Endothelial cell of hepatic sinusoid (primary cell): ENCODE measurements at regions not wholly inside any gene's neighbourhood (a gene's known extent, or its start where the extent isn't known, plus 50 kb on each side); places are given as distances from the start of the nearest gene placed in this dataset.
"Not testable (repeated sequence)": the region's sequence is repeated elsewhere in the genome, so short reads cannot be mapped to it uniquely, and the experiment has no call there.

ENCODE experiments used
- in situ Hi-C: cut with HindIII; loops from 2 replicates; pipeline ENCODE4 v1.10.0; 2017; ENCODE audit warnings: low sequenced_read_pairs

- in situ Hi-C loops = no loop called here
Observed at GRCh38 chr20:40634891-40635290, 54.1 kb downstream of the MAFB start.

GRCh38 chr20:40633123-40633850, 55.7 kb downstream of the MAFB start:
- in situ Hi-C loops = no loop called here

DNA sequence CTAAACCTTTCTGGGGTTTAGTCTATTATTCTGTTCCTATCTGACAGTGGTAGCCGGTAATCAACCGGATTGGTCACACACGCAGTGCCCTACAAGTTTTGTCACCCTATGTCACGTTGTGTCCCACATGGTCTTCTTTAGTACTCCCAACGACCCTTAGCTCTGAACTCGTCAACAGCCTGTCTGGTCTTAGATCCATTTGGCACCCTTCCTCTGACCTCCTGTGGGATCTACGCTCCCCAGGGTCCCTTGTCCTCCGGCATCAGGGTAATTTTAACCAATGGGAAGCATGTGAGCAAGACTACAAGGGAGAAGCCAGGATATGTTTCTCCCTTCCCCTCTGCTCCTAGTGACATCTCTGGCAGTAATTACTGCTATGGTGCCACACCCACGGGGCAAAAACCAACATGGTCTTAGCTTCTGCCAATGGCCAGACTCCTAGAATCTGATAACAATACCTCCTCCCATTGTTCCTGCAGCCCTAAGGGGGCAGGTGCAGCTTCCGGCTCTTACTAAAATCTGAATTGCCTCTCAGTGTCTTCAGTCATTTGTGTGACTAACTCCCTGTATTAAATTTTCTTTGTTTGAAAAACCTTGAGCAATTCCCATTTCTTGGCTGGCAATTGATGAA, 56.6 kb downstream of the MAFB start:
- in situ Hi-C loops = no loop called here

- in situ Hi-C loops = no loop called here
Observed at GRCh38 chr20:40631119-40631631, 57.9 kb downstream of the MAFB start.

GRCh38 chr20:40630713-40631112, 58.3 kb downstream of the MAFB start:
- in situ Hi-C loops = no loop called here

DNA sequence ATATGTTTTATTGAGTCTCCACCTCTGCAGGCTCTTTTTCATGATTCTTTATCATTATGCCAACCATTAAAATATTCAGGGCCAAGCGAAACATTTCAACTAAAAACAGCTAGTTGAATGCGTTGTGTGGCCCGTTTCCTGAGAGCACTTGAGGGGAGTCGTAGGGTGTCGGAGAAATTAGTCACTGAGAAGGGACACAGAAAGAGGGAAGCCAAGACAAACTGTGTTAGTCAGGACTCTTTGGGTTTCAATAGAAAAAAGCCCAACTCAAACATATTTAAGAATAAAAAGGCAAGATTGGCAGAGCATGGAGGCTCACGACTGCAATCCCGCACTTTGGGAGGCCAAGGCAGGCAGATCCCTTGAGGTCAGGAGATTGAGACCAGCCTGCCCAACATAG, 58.9 kb downstream of the MAFB start:
- in situ Hi-C loops = no loop called here

GRCh38 chr20:40628877-40629276, 60.2 kb downstream of the MAFB start:
- in situ Hi-C loops = no loop called here

DNA sequence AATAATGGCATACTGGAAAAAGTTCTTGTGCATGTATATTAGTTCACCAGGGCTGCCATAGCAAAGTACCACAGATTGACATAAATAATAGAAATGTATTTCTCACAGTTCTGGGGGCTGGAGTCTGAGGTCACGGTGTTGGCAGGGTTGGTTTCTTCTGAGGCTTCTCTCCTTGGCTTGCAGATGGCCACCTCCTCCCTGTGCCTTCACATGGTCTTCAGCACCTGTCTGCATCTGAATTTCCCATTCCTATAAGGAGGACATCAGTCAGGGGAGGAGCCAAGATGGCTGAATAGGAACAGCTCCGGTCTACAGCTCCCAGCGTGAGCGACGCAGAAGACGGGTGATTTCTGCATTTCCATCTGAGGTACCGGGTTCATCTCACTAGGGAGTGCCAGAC, 70.0 kb downstream of the MAFB start:
- in situ Hi-C loops = not testable (repeated sequence)

DNA sequence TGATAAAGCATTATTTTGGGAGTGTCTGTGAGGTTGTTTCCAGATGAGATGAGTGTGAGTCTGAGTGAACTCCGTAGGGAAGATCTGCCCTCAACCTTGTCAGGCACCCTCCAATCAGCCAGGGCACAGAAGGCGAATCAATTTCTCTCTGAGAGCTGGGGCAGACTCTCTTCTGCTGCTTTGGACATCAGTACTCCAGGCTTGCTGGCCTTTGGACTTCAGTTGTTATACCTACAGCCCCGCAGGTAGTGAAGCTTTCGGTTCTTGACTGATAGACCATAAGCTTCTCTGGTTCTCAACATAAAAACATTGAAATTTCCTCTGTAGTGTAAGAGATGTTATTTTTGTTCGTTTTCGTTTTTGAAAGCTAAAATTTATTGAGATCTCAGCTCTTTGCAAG, 71.4 kb downstream of the MAFB start:
- in situ Hi-C loops = no loop called here

- in situ Hi-C loops = no loop called here
Observed at GRCh38 chr20:40612837-40613236, 76.2 kb downstream of the MAFB start.

GRCh38 chr20:40612247-40612646, 76.8 kb downstream of the MAFB start:
- in situ Hi-C loops = no loop called here

DNA sequence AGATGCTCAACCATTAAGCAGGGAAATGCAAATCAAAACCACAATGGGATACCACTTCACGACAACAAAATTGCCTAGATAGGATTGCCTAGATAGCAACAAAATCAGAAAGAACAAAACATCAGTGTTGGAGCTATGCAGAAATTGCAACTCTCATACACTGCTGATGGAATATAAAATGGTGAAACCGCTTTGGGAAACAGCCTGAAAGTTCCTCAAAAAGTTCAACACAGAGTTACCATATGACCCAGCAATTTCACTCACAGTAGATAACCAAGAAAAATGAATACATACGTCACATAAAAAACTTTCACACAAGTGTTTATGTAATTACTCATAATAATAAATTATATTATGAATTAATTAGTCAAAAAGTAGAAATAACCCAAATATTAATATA, 78.3 kb downstream of the MAFB start:
- in situ Hi-C loops = no loop called here

- in situ Hi-C loops = no loop called here
Observed at GRCh38 chr20:40607927-40608326, 81.1 kb downstream of the MAFB start.

GRCh38 chr20:40606660-40607059, 82.4 kb downstream of the MAFB start:
- in situ Hi-C loops = no loop called here

- in situ Hi-C loops = no loop called here
Observed at GRCh38 chr20:40606237-40606636, 82.8 kb downstream of the MAFB start.

- in situ Hi-C loops = no loop called here
Observed at GRCh38 chr20:40604416-40604815, 84.6 kb downstream of the MAFB start.

DNA sequence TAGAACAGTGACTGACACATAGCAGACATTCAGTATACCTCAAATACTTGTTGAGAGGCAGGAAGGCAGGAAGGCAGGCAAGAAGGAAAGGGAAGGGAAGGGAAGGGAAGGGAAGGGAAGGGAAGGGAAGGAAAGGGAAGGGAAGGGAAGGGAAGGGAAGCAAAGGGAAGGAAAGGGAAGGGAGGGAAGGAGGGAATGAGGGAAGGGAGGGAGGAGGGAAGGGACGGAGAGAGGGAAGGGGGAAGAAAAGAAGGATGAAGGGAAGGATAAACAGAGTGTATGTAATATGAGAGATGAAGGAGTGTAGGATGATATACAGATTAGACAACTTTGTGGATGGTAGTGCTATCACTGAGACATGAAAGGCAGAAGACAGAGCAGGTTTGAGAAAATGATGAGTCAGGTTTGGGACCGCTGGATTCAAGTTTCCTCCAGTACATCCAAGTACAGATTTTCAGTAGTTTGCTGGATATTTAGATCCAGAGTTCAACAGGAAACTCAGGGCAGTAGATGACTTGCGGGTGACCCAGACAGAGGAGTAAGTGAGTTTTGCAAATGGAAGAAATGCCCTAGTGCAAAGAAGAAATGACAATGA, 85.9 kb downstream of the MAFB start:
- in situ Hi-C loops = no loop called here

DNA sequence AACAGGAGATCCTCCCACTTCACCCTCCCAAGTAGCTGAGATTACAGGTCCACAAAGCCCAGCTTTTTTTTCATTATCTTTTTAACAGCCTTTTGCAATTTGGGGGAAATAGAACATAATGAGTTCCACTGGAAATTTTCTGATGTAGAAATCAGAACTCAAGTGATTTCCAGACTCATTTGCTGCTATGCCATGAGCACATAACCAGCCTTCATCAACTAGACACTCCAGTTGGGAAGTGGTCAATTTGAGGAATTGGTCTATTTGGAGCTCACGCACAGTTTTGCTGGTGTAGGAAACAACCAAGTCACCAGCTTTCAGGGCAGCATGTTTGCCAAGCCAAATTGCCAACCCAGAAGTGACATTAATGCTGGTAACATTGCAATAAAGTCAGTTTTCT, 86.7 kb downstream of the MAFB start:
- in situ Hi-C loops = no loop called here

DNA sequence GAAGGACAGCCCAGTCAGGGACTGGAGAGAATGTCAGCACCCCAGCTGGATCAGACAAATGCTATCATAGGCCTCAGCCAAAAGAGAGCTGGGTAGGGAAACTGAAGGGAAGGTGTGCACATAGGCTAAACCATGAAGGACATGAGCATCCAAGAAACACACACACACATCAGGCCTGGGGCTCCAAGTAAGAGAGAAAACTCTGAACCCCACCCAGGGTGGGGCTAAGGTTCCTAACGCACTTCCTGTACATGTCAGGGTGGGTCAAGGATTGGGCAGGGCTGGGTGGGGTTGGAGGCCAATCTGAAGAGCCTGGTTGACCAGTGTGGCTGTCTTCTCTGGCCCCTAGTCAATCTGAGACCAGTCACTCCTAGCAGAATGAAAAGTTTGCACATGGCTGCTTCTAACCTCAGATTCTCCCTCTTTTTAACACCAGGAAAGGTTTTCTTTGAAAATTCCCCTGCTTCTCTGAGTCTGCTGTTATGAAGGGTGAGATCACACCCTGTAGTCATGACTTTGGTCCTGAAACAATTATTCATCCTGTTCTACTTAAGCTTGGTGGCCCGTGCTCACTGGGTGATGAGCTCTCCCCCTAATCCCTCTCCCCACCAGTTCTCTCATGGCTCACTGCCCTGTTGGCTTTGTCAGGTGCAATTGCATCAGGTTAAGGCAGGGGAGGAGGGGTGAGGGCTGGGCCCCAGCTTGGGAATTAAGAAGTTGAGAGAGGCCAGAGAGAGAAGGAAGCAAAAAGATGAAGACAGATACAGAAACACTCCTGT, 88.4 kb downstream of the MAFB start:
- in situ Hi-C loops = no loop called here

GRCh38 chr20:40599987-40600386, 89.0 kb downstream of the MAFB start:
- in situ Hi-C loops = no loop called here

DNA sequence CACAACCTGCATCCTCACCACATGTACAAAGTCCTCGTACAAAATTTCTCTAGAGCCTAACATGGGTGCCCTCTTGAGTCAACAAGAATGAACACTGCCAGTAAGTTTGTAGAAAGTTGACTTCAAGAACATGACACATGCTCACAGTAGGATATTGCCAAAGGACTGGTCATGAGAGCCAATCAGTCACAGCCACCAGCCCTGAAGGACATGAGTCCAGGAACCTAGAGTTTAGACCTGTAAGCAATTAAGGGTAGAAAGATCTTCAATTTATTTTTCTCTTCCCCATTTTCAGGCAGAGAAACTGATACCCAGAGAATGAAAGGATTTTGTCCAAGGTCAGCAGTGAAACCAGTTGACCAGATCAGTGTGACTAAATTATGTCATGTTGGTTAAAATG, 96.1 kb downstream of the MAFB start:
- in situ Hi-C loops = no loop called here
